Stimulated activated CD4-positive, alpha-beta T cell treated with anti-CD3 and anti-CD28 coated beads, Interleukin-15, amount 100 ng/mL, for 1 hour (primary cell): ENCODE measurements at regions not wholly inside any gene's neighbourhood (a gene's known extent, or its start where the extent isn't known, plus 50 kb on each side); places are given as distances from the start of the nearest gene placed in this dataset.
"Not testable (repeated sequence)": the region's sequence is repeated elsewhere in the genome, so short reads cannot be mapped to it uniquely, and the experiment has no call there.

Experiments
- DNase-seq, 2 donors: peaks; one replicate each; pipeline ENCODE4 v3.0.0-alpha.2; 2020; ENCODE audit warnings: low read depth in 1 of 2, low spot score in 1 of 2

DNA sequence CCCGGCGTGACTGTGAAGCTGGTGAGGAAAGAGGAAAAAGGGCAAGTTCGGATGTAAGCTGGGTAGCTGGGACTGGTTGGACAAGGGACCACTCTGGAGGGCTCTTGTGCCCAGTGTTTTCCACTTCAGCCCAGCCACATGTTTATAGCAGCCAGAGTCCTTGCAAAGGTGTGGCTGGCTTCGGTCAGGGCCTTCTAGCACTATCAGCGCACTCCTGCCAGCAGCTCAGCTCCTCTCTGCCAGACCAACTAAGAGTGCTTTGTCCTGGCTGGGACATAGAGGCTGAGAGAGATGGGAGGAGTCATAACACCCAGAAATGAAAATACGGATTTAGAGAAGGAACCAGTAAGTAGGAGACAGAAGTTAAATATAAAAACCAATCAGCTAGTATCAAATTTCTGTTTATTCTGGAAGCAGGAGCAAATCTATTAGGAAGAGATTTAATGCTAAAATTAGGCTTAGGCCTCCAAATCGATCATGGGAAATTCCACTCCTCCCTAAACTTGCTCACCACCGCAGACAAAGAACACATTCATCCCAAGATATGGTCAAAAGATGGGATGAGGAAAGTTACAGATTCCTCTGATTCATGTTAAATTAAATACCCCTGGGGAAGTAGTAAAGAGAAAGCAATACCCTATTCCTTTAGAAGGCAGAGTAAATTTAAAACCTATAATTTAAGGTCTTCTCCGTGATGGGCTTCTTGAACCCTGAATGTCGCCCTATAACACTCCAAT lies 135.0 kb downstream of the RALA start:
- DNase-seq = no peak

DNA sequence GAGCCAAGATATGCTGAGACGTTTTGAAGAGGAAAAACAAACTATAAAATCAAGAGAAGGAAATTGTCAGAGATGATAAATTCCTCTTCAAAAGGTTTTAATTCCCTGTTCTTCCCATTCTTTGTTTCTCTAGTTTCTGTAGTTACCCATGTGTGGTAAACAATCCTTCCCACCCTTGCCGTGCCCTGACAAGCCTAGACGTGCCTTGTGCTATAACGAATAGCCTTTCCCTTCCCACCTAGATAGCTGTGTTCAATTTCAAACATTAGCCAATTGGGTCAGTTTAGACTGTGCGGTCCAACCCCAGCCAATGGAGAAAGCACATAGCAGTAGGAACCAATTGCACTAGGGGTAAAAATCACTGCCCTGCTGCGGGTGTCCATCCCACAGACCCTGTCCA lies 138.1 kb downstream of the RALA start:
- no peak for DNase-seq

DNA sequence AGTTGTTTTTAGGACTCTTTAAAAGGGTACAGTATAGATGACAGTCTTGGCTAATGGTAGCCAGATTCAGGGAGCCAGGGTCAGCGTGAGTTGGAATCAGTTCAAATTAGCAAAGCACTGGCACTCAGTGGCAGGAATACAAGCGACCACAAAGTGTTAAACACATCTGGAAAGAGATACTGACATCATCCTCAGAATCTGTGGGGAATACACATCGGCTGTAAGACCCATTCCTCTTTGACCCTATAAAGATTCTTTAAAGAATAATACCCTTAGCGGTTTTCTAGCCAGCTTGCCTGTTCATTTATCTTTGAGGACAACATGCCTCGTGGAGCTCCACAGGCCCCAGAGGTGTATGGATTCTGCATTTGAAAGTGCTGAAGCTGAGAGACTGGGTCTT lies 139.1 kb downstream of the RALA start:
- not testable (repeated sequence) for DNase-seq

DNA sequence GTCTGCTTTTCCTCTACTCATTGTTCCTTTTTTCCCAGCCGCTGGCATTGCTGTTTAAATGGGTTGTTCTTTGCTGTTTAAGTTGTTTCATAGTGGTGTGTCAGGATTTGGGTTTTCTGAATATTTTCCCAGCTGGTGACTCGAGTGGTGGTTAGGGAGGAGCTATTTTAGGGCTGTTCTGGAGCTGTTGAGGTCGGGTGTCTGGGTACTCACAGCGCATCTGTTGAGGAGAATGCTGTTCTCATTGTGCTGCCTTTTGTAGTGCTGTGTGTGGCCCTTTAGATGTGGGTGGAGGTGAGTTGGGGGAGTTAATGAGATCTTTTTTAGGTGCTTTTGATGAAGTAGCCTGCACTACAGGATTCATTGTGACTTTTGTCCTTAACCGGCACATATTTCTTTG lies 139.5 kb downstream of the RALA start:
- DNase-seq = not testable (repeated sequence)

DNA sequence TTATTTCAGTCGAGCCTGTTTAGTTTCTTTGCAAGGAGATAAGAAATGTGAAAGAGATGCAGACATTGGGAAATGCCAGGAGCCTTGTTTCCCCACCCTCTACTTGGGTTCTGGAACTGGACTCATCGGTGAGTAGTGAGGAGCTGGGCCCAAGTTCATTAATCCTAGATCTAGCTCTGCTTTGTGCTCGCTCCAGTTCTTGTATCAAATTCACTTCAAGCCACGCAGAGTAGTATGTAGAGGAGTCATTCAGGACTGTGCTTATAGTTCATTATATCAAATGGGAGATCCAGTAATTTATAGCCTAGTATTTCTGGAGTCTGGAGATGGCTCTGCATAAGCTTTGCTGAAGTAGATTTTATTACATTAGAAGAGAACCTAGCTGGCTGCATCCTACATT lies 142.5 kb downstream of the RALA start:
- DNase-seq = not testable (repeated sequence)

DNA sequence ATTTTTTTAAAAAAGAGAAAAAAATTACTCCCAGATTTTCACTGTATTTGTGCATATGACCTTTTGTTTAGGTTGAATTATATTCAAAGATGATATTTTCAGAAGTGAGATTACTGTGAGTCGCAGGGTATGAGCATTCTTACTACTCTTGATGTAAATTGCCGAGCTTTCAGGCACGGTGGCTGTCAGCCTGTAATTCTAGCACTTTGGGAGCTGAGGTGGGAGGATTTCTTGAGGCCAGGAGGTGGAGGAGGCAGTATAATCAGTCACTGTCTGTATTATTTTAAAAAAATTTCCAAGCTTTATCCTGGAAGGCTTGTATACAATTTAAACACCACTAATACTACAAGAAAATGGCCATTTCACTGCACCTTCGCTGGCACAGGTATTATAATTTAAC lies 145.1 kb downstream of the RALA start:
- not testable (repeated sequence) for DNase-seq

GRCh38 chr7:39774341-39774851 lies 151.0 kb downstream of the RALA start:
- DNase-seq = not testable (repeated sequence)

GRCh38 chr7:39781557-39781956 lies 158.2 kb downstream of the RALA start:
- not testable (repeated sequence) for DNase-seq

DNA sequence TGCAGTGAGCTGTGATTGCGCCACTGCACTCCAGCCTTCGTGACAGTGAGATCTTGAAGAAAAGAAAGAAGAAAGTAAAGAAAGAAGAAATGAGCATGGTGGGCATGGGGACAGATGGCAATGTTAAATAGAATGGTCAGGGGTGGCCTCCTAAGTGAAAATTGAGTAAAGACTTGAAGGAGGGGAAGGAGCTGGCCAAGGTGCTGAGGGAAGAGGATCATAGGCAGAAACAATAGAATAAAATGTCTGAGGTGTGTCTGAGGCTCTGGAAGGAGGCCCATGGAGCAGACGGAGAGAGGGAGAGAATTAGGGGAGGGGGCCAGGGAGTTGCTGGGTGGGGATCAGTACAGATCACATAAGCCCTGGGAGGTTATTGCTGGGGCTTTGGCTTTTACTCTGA lies 163.1 kb downstream of the RALA start:
- not testable (repeated sequence) for DNase-seq

GRCh38 chr7:39791035-39791434 lies 159.0 kb upstream of the CDK13 start:
- not testable (repeated sequence) for DNase-seq

- DNase-seq = not testable (repeated sequence)
These were observed 158.1 kb upstream of the CDK13 start for GRCh38 chr7:39791911-39792310.

DNA sequence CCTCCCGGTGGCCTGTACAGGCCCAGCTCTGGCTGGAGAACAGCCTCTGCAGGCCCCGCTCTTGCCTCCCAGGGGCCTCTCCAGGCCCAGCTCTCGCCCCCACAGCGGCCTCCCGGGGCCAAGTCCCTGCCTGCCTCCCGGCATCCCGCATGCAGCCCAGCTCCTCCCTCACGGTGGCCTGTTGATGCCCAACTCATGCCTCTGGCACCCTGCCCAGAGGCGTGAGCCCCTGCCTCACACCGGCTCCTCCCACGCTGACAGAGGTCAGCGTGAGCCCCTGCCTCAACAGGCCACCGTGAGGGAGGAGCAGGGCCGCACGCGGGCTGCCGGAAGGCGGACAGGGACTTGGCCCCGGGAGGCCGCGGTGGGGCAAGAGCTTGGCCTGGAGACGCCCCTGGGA lies 157.0 kb upstream of the CDK13 start:
- DNase-seq = not testable (repeated sequence)

- DNase-seq = not testable (repeated sequence)
These were observed 156.2 kb upstream of the CDK13 start for GRCh38 chr7:39793851-39794250.

GRCh38 chr7:39796947-39797346 lies 153.1 kb upstream of the CDK13 start:
- not testable (repeated sequence) for DNase-seq

- not testable (repeated sequence) for DNase-seq
These were observed 152.0 kb upstream of the CDK13 start for GRCh38 chr7:39798077-39798476.

GRCh38 chr7:39808796-39809481 lies 141.1 kb upstream of the CDK13 start:
- DNase-seq = no peak

DNA sequence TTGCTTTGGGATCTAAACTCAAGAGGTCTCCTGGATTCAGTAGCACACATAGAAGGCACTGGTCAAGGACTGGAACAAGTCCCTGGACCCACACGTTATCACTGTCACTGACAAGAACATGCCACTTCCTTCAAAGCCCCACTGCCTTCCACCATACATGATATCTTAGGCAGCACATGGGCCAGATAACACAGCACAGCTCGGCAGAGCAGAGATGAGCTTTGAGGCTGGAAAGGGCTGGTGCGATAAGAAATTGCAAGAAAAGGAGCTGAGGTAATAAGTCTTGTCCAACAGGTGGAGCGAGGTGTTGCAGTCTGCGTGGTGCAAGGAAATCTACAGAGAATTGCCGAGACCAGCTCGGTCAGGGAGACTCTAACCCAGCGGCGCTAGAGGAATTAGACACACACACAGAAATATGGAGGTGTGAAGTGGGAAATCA lies 139.8 kb upstream of the CDK13 start:
- DNase-seq = no peak

GRCh38 chr7:39810710-39811109 lies 139.3 kb upstream of the CDK13 start:
- DNase-seq = no peak

GRCh38 chr7:39811161-39811614 lies 138.9 kb upstream of the CDK13 start:
- DNase-seq = no peak

GRCh38 chr7:39816462-39817060 lies 133.5 kb upstream of the CDK13 start:
- DNase-seq = no peak

DNA sequence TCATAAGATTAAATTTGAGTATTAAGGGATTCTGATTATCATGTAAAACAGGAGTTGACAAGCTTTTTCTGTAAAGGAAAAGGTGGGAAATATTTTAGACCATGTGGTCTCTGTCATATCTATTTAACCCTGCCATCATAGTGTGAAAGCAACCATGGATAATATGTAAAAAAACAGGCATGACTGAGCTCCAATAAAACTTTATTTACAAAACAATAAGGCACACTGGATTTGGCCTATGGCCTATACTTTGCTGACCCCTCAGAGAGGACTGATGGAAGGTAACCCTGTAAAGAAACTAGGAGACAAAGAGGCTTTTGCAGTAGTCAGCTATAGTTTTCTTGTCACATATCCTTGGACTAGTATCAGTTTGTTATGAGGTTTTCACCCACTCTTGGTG lies 130.5 kb upstream of the CDK13 start:
- no peak for DNase-seq
